HG03354 (cell line): ENCODE measurements at regions not wholly inside any gene's neighbourhood (a gene's known extent, or its start where the extent isn't known, plus 50 kb on each side); places are given as distances from the start of the nearest gene placed in this dataset.
"Not testable (repeated sequence)": the region's sequence is repeated elsewhere in the genome, so short reads cannot be mapped to it uniquely, and the experiment has no call there.

Experiments
- ATAC-seq: cut with Tn5 transposase; IDR thresholded peaks from one replicate; pipeline ENCODE4 v1.9.1; 2021; ENCODE audit warnings: mild to moderate bottlenecking; ENCODE audit not compliant: unreplicated experiment, poor library complexity, severe bottlenecking

GRCh38 chr7:106747301-106747700 lies 86.3 kb upstream of the CCDC71L start:
- not testable (repeated sequence) for ATAC-seq

- ATAC-seq: no peak
These were observed 86.8 kb upstream of the CCDC71L start for GRCh38 chr7:106747804-106748203.

- no peak for ATAC-seq
These were observed 88.2 kb upstream of the CCDC71L start for GRCh38 chr7:106749165-106749564.

GRCh38 chr7:106750773-106751172 lies 89.8 kb upstream of the CCDC71L start:
- ATAC-seq: no peak

GRCh38 chr7:106752367-106752766 lies 91.4 kb upstream of the CCDC71L start:
- ATAC-seq: no peak

- ATAC-seq: not testable (repeated sequence)
These were observed 94.1 kb upstream of the CCDC71L start for GRCh38 chr7:106755024-106755423.

GRCh38 chr7:106755641-106756040 lies 94.7 kb upstream of the CCDC71L start:
- no peak for ATAC-seq

GRCh38 chr7:106756071-106756470 lies 95.1 kb upstream of the CCDC71L start:
- ATAC-seq: no peak

GRCh38 chr7:106756884-106757283 lies 95.9 kb upstream of the CCDC71L start:
- ATAC-seq: no peak

- no peak for ATAC-seq
These were observed 96.9 kb upstream of the CCDC71L start for GRCh38 chr7:106757846-106758245.

GRCh38 chr7:106762845-106763244 lies 101.9 kb upstream of the CCDC71L start:
- ATAC-seq: not testable (repeated sequence)

GRCh38 chr7:106763717-106764116 lies 101.4 kb upstream of the PIK3CG start:
- no peak for ATAC-seq

- ATAC-seq: no peak
These were observed 99.2 kb upstream of the PIK3CG start for GRCh38 chr7:106765727-106766355.

GRCh38 chr7:106766551-106766950 lies 98.5 kb upstream of the PIK3CG start:
- no peak for ATAC-seq

GRCh38 chr7:106767078-106767477 lies 98.0 kb upstream of the PIK3CG start:
- ATAC-seq: no peak

GRCh38 chr7:106767498-106768323 lies 97.4 kb upstream of the PIK3CG start:
- peak; percentile 78 for ATAC-seq

GRCh38 chr7:106768324-106768751 lies 96.7 kb upstream of the PIK3CG start:
- ATAC-seq: peak; percentile 86

- no peak for ATAC-seq
These were observed 94.9 kb upstream of the PIK3CG start for GRCh38 chr7:106770191-106770590.

GRCh38 chr7:106772655-106773108 lies 92.4 kb upstream of the PIK3CG start:
- no peak for ATAC-seq

GRCh38 chr7:106773228-106773627 lies 91.9 kb upstream of the PIK3CG start:
- no peak for ATAC-seq

GRCh38 chr7:106773721-106774120 lies 91.4 kb upstream of the PIK3CG start:
- ATAC-seq: no peak
